GM18520 (cell line): ENCODE measurements at regions not wholly inside any gene's neighbourhood (a gene's known extent, or its start where the extent isn't known, plus 50 kb on each side); places are given as distances from the start of the nearest gene placed in this dataset.

ENCODE experiments used
- ATAC-seq: cut with Tn5 transposase; IDR thresholded peaks from one replicate; pipeline ENCODE4 v1.9.1; 2021; ENCODE audit not compliant: unreplicated experiment

GRCh38 chr5:96284727-96285389, 148.2 kb downstream of the PCSK1 start:
- ATAC-seq, result no peak

DNA sequence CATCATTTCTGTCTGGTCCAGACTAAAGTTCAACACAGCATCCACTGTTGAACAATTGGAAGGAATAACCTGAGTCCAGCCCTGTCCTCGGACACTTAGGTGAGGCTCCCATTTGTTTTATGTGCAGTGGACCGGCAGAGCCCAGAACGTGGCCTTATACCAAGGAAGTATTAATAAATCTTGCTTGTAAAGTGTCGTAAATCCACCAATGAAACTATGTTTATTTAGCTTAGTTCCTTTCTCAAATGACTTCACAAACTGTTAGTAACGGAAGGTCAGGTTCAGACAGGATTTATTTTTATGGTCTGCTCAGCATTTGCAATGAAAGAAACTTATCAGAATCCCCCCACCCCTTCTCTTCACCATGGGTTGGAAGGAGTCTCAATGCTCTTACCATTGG, 149.5 kb downstream of the PCSK1 start:
- ATAC-seq, result no peak

- no peak for ATAC-seq
These were observed 151.0 kb downstream of the PCSK1 start for GRCh38 chr5:96282020-96282419.

DNA sequence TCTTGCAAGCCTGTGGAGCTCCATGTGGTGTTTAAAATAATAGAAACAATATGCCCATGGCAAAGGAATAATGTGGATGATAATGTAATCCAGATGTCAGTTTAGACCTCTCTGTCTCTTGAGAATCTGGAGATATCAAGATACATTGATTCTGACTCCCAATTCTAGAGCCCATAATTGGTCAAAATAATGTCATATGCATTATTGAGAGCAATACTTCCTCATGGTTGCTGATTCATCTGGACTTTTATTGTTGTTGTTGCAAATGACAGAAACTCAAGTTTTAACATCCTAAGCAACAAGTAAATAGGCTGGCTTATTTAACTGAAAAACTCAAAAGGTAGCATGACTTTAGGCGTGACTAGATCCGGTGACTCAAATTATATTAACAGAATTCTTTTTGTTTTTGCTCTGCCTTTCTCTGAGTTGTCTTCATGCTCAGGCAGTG, 152.1 kb downstream of the PCSK1 start:
- no peak for ATAC-seq

DNA sequence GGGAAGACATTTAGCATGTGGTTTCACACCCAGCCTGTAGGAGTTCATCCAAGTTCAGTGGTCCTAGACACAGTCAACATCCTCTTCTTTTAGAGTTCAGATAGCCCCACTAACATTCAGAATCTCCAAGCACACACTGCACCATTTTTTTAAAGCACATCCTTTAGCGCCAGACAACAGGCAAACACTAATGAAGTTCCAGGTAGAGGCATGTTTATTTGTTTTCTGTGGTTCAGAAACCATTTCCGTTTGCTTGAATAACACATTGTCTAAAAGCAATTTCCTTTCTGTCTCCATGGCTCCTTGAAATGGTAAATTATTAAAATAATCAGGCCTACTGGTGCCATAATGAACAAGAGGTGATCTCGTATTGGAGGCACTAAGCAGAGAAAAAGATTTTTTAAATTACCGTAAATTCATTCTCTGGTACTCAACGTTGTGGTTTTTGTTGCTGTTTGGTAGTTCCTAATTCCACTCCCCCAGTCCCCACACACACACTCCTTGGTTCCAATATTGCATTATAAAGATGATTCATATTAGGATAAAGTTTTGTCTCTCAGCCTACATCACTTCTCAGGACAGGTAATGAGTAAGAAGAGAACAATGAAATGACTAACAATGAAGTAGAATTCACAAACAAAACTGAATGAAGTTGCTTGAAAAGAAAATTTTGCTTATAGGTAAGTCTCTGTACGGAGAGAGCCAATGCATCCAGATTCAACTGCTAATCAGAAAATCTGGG, 153.1 kb downstream of the PCSK1 start:
- ATAC-seq, result peak; percentile 92

GRCh38 chr5:96278981-96279380, 154.1 kb downstream of the PCSK1 start:
- no peak for ATAC-seq

DNA sequence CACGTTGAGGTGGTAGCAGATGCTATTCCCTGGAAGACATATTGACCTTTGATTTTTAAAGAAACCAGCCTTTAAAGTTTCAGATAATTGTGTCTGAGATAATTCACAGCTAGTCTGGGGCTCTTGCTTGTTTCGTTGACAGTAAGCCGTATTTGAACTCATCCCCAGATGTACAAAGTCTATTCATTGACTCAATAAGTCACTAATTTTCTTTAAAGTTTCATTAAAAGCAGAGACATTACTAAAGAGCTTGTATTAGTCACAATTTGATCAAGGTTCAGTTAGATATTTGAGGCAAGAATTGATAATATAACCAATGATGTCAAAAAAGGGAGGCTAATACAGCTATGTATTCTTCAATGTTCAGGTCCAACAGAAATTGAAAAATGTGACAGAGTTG, 158.0 kb downstream of the PCSK1 start:
- no peak for ATAC-seq

GRCh38 chr5:96265487-96265886, 167.6 kb downstream of the PCSK1 start:
- no peak for ATAC-seq

DNA sequence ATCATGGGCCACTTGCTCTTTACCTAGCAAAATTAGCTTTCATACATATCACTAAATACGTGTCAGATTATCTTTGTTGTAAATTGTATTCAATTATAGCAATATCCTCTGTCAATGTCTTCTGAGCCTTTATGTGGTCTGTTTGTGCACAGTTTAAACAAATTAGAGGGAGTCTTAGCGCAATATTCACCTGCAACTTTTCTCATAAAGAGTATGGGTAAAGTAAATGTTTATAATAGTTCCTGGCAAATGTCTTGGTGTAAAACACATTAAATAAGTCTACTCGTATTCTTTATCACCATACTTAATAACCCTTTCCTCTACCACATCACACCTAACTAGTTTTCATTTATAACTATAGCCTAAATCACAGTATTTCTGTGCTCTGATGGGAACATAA, 169.0 kb downstream of the PCSK1 start:
- no peak for ATAC-seq

GRCh38 chr5:96262105-96262504, 170.9 kb downstream of the PCSK1 start:
- no peak for ATAC-seq

DNA sequence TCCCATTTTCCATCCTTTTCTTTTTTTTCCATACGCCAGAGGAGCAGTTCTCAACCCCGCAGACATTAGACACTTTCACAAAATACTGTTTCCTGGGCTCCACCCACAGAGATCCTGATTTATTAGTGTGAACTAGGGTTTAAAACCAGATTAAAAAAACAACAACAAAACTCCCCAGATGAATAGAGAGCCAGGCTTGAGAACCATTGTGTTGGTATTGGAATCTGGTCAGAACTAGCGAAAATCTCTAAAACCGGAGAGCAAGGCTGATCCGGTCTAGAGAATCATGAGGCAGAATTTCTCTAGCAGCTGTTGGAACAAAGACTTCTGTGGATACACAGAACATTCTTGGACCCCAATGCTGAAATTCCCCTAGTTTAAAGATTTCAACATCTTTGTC, 173.0 kb downstream of the PCSK1 start:
- no peak for ATAC-seq

DNA sequence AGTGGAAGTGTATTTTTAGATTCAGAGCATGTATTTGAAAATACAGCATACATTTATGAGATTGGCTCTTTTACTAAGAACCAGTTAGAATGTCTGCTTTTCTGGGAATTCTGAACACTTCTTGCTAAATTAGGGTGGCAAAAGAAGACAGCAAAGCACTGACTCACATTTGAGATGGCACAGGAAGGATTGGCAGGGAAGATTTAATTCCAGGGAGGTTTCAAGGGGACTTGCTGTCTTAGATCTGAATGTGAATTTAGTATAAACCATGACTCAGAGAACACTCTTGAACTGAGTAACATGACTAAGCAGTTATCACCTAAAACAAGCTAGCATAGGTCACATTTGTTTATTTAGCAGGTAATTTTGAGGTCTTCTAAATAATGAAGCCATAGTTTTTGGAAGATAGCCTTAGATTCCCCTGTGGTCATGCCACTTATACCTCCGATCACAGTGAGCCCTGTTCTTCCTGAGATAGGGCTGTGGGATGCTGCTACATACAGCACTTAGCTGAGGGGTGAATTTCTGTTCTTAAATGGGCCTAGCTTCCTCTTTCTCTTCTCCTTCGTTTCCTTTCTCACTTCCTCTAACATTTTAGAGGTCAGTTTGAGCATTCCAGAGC, 173.8 kb downstream of the PCSK1 start:
- ATAC-seq, result no peak

DNA sequence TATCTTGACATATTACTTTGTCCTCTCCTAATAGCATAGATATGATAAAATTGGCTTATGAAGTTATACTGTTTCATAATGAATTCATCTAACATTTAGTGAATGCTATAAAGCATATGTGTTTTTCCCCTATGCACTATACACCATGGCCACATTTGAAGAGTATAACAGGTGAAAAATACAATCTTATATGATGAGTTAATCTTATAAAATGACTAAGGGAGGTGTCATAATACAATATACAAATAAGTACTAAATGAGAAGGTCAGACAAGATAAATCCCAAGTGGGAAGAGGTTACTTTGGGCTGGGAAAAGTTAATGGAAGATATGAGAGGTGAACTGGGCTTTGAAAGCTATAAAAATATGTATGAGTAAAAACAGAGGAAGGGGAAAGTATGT, 174.4 kb downstream of the PCSK1 start:
- no peak for ATAC-seq

- no peak for ATAC-seq
These were observed 175.1 kb downstream of the PCSK1 start for GRCh38 chr5:96257904-96258303.

GRCh38 chr5:96256795-96257470, 176.1 kb downstream of the PCSK1 start:
- ATAC-seq, result no peak

DNA sequence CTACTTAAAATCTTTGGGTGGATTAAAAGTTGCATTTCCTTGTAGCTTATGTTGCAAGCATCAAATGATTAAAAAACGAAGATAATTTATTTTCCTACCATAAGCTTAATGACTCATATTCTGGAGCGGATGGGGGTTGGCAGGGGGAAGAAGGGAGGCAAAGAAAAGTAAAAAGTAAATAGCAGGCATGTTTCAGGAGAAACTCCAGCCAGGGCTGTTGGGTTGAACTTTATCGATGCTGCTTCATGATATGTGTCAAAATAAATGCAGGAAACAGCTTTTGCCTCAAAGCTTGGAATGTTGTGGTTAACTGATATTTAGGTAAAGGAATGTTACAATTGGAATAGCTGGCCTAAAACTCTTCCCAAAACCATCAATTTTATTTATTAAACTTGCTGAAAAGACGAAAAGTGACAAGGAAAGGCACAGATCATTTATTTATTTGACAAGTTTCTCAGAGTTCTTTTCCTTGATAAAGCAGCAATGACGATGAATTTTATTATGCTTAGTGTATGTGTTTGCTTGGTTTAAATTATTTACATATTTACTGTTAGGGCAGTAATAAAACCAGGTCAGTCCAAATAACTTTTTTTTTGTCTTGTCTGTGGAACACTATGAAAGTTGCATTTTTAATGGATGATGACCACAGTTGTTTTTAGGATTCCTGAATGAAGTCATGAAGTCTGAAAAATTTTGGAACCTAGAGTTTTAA, 177.9 kb downstream of the PCSK1 start:
- no peak for ATAC-seq

- ATAC-seq, result no peak
These were observed 179.9 kb downstream of the PCSK1 start for GRCh38 chr5:96253140-96253539.

GRCh38 chr5:96252596-96252995, 180.5 kb downstream of the PCSK1 start:
- no peak for ATAC-seq

DNA sequence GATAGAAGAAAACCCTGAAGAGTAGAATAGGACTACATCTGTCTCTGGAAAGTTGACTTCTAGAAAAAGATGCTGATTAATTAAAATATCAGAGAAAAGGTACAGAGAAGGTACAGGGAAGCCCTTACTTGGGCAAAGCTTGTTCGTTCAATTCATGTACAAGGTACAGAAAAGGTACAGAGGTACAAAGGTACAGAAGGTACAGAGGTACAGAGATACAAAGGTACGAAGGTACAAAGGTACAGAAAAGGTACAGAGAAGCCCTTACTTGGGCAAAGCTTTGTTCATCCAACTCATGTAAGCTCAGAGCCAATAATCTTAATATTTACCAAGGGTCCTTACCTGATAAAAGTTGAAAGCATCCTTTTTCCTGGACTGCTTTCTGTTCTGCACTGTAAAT, 182.3 kb downstream of the PCSK1 start:
- no peak for ATAC-seq

- no peak for ATAC-seq
These were observed 184.9 kb downstream of the PCSK1 start for GRCh38 chr5:96248131-96248530.

DNA sequence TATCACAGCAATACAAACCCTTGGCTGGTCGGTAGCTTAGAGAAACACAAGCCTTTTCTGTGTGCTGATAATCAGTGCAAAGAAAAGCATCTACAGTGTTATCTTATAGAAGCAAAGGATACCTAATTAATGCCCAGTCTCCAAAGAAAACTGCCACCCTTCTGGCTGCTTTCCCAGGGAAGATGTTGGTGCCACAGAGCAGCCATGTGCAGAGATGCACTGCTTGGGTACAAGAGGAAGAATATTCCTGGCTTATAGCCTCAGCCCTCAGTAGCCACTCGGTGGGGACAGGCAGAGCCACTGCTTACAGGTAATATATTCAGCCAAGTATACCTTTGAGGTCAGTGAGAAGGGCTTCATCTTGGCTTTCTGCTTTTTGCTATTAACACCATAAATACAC, 185.3 kb downstream of the PCSK1 start:
- no peak for ATAC-seq
